Fibroblast of villous mesenchyme (primary cell): ENCODE measurements at regions not wholly inside any gene's neighbourhood (a gene's known extent, or its start where the extent isn't known, plus 50 kb on each side); places are given as distances from the start of the nearest gene placed in this dataset.

Source experiments
- DNase-seq: peaks from one replicate; pipeline ENCODE4 v3.0.0-alpha.2; 2010; ENCODE audit warnings: low read depth
- H3K4me3 ChIP-seq: 2 replicates; pipeline ENCODE4 v1.5.1; 2011; ENCODE audit warnings: low read depth, mild to moderate bottlenecking, low read length
- CTCF ChIP-seq: IDR thresholded peaks from 2 replicates; pipeline ENCODE4 v1.5.1; 2012; ENCODE audit warnings: low read depth, mild to moderate bottlenecking, low read length; ENCODE audit not compliant: insufficient read depth

- DNase-seq = no peak
- H3K4me3 ChIP-seq = no peak overlapping the region
- TF ChIP-seq CTCF = no peak
These were observed 441.9 kb upstream of the ADAMTS5 start for GRCh38 chr21:27408826-27409225.

GRCh38 chr21:27407271-27407670, 440.4 kb upstream of the ADAMTS5 start:
- DNase-seq = no peak
- TF ChIP-seq CTCF = no peak
- no peak overlapping the region for H3K4me3 ChIP-seq

- no peak overlapping the region for H3K4me3 ChIP-seq
- TF ChIP-seq CTCF = no peak
- peak; percentile 84 for DNase-seq
These were observed 439.6 kb upstream of the ADAMTS5 start for GRCh38 chr21:27406300-27407009.

- DNase-seq = no peak
- no peak for TF ChIP-seq CTCF
- H3K4me3 ChIP-seq = no peak overlapping the region
These were observed 436.1 kb upstream of the ADAMTS5 start for GRCh38 chr21:27403011-27403410.

DNA sequence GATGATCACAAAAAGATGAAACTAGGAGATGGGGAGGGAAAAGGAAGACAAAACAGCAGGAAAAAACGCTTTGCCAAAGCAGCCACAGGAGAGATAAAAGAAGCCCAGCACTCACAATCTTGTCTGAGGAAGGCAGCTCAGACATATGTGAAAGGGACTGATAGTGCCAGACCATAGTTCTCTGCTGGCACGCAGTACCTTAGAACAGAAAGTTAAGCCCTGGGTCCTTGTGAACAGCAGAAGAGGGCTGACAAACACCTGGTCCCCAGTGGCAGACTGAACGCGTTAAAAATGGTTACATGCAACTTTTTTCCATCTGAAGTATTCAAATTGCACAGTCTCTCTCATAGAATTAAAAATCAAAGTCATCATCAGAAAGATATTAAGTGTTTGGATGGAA, 433.2 kb upstream of the ADAMTS5 start:
- DNase-seq = no peak
- H3K4me3 ChIP-seq = no peak overlapping the region
- TF ChIP-seq CTCF = no peak

DNA sequence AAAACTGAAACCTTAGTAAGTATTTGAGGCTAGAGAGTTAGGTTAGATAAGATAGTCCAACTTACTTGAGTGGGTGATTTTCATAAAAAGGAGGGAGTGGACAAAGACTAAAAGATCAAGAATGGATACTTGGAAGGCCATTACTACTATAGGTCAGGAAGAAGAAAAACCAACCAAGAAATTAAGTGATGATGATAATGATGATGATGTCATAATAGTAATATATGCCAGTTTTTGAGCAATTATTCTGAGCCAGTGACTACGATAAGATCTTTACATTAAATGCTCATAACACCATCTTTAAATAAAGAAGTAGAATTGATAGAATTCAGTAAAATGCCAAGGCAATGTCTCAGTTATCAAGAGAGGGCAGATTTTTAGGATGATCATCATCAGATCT, 430.7 kb upstream of the ADAMTS5 start:
- no peak for DNase-seq
- H3K4me3 ChIP-seq = no peak overlapping the region
- TF ChIP-seq CTCF = no peak

DNA sequence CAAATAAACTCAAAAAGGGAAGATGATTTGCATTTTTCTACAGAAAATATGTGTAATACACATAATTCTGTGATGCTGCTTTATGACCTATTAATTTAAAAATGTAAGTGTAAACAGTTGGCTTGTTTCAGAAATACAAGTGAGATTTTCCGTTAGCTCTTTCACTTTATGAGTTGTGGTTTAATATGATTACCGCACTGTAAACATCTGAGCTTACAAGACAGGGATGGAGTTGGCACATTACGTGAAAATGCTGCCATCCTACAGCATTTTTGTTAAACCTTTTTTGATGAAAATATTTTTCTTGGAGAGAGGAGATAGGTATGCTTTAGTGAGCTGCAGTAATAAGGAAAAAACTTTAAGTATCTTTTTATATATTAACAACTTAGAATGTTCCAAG, 426.8 kb upstream of the ADAMTS5 start:
- no peak for TF ChIP-seq CTCF
- peak; percentile 80 for DNase-seq
- no peak overlapping the region for H3K4me3 ChIP-seq
